GM18519 (cell line): ENCODE measurements at regions not wholly inside any gene's neighbourhood (a gene's known extent, or its start where the extent isn't known, plus 50 kb on each side); places are given as distances from the start of the nearest gene placed in this dataset.
"Not testable (repeated sequence)": the region's sequence is repeated elsewhere in the genome, so short reads cannot be mapped to it uniquely, and the experiment has no call there.

ENCODE experiments used
- ATAC-seq: cut with Tn5 transposase; IDR thresholded peaks from one replicate; pipeline ENCODE4 v1.9.1; 2021; ENCODE audit warnings: mild to moderate bottlenecking, moderate library complexity; ENCODE audit not compliant: unreplicated experiment, low FRiP score

- ATAC-seq: no peak
These were observed 308.5 kb upstream of the TFPI start for GRCh38 chr2:187862715-187863114.

DNA sequence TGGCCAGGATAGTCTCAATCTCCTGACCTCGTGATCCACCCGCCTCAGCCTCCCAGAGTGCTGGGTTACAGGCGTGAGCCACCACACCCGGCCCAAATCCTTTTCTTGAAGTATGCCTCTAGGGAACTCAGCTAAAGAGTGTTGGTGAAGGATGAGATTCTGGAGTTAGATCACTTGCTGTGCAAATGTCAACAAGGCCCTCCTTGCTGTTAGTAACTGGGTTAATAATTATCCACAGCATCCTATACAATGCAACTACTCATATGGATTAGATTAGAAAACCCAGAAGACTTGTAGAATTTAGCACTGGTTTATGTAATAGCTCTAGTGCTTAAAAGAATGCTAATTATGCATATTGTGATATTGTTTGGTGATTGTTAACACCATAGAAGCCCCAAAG is 310.8 kb upstream of the TFPI start:
- ATAC-seq: no peak

GRCh38 chr2:187867165-187867564 is 312.9 kb upstream of the TFPI start:
- no peak for ATAC-seq

- ATAC-seq: no peak
These were observed 315.0 kb upstream of the TFPI start for GRCh38 chr2:187869195-187869594.

DNA sequence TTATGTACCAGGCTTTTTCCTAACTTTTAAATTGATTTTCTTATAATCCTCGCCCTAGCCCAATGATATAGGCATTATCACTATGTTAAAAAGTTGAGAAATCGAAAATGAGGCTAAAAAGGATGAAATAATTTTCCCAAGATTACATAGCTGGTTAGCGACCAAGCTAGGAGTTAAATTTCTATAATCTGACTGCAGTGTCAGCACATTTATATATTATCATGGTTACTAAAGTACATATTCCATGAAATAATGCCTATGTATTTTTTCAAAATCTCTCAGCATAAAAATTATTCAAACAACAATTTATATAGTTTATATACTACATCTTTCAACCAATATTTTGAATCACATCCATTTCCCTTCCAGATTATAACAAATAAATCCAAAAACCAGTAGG is 317.3 kb upstream of the TFPI start:
- no peak for ATAC-seq

- ATAC-seq: no peak
These were observed 318.9 kb upstream of the TFPI start for GRCh38 chr2:187873132-187873531.

GRCh38 chr2:187874786-187875185 is 320.6 kb upstream of the TFPI start:
- no peak for ATAC-seq

GRCh38 chr2:187875261-187876141 is 321.3 kb upstream of the TFPI start:
- ATAC-seq: no peak

DNA sequence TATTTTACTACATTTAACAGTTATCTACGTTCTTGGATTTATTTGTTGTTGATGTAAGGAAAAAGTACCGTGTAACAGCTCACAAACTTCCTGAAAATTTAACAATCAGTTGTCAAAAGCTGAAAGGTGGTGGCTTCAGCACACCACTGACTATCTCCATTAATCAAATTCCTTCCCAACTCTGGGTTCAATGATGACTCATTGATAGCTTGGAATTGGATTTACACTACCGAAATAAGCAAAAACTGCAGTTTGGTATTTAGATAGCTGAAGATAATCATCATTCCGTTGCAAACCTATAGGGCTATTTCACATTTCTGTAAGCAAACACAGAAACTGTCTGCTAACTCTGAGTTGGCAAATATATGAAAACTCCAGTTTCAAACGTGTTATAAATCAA is 322.3 kb upstream of the TFPI start:
- no peak for ATAC-seq

GRCh38 chr2:187877391-187877790 is 323.2 kb upstream of the TFPI start:
- no peak for ATAC-seq

DNA sequence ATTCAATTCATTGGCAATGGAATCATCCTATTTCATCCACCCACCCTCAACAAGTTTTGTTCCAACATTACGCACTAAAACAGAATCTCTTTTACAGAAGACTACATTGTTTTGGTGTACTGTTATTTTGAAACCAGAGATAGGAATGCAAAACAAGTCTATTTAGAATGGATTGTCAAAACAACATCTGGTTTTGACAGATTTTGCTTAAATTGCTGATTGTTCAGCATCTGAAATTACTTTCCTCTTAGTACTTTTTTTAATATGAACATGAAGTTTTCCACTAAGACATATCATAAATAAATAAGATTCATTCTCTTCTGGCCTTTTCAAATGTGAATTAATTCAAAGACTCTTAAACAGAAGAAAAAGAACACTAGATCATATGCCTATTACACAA is 323.9 kb upstream of the TFPI start:
- ATAC-seq: no peak

DNA sequence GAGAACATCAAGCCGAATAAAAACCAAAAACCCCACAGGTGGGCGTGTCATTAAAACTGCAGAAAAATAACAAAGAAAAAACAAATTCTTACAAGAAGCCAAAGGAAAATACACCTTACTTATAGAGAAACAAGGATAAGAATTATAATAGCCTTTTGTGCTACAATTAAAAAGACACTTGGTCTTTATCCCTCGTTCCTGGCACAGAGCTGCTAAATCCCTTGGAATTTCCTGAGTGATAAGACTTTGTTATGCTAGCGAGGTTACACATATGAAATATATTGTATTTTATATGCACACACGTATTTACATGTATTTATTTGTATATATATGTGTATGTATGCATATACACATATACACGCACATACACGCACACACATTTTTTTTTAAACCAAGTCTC is 325.3 kb upstream of the TFPI start:
- ATAC-seq: no peak

- no peak for ATAC-seq
These were observed 329.8 kb upstream of the TFPI start for GRCh38 chr2:187884003-187884402.

DNA sequence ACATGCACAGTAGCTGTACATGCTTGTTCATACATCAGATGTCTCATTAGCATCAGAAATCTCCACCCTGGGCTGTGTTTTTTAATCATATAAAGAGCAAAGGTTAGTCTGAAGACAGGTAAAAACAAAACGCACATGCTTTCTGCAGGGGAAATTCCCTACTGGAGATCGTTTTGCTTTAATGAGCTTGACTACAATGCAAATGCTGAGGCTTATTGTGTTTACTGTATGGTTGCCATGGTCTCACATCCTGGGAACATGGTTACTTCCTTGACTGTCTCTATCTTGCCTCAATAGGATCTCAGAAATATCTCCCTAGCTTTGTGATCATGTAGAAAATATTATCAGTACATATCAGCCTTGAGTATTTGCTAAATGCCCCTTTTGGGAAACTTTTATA is 336.5 kb upstream of the TFPI start:
- ATAC-seq: no peak

- ATAC-seq: no peak
These were observed 345.8 kb upstream of the TFPI start for GRCh38 chr2:187900021-187900420.

GRCh38 chr2:187906021-187906420 is 351.8 kb upstream of the TFPI start:
- ATAC-seq: no peak

DNA sequence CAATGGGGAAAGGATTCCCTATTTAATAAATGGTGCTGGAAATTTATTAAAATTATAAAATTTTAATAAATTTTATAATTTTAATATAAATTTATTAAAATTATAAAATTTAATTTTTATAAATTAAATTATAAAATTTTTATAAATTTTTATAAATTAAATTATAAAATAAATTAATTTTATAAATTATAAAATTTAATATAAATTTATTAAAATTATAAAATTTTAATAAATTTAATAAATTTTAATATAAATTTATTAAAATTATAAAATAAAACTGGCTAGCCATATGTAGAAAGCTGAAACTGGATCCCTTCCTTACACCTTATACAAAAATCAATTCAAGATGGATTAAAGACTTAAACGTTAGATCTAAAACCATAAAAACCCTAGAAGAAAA is 356.7 kb upstream of the TFPI start:
- ATAC-seq: not testable (repeated sequence)

DNA sequence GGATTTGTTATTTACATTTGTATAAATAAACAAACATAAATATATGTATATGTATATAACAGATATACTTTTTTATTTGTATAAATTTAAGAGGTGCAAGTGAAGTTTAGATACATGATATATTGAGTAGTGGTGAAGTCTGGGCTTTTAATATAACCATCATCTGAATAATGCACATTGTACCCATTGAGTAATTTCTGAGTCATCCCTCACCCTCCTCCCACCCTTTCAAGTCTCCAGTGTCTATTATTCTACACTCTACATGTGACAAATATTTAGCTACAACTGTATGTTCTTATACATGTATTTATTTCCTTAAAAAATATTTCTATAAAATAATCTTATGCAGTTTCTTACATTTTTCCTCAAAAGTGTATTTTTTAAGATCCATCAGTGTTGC is 358.7 kb upstream of the TFPI start:
- no peak for ATAC-seq

- no peak for ATAC-seq
These were observed 361.6 kb upstream of the TFPI start for GRCh38 chr2:187915810-187916209.

GRCh38 chr2:187916799-187917198 is 362.6 kb upstream of the TFPI start:
- ATAC-seq: no peak

DNA sequence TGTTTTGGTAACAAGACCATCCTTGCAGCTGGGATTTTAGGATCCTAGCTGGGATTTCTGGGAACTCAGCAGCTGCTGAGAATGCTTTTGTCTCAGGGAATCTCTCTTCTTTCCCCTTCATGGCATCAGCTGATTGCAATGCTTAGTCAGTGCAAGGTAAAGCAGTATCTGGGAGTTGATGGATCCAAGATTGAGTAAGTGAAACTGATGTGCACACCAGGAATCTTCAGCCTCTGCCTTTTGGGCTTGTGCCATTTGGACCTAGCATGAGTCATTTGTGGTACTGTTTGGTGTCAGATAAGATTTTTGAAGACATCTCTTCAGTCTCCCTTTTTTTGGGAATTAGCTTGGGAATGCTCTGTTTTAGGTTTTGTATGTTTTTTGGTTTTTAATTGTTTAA is 363.3 kb upstream of the TFPI start:
- ATAC-seq: no peak

DNA sequence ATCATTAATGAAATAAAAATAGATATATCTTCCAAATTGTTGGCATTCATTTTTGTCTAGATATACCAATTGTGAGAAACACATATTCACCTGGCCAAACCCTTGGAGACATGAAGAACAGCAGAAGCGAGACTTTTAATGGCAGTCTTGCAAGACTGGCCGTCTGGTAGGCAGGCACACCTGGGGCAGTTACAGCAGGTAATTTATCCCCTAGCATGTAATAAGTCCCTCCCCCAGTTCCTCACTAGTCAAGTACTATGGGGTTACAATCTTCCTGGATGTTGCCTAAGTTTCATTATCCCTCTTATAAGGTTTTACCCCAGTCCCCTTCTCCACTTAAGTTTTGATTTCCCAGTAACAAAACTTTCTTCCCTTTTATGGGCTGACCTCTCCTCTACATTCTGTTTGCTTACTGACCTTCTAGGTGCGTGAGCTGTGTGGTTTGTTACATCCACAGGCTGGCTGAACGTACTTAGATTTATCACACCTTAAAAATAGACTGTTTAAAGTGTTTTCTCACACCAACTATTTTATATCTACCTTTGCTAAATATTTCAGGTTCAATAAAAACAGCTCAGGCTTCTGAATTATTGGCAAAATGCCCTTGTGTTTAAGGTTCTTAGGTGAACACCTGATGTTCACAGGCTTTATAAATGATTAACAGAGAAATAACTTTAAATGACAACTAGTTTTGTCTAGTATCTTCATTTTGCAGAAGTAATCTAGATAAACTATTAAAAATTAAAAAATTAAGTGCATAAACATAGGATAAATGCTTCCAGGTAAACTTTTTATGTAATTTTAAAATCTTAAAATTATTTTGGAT is 365.0 kb upstream of the TFPI start:
- ATAC-seq: no peak
